H9 (cell line): ENCODE measurements at regions not wholly inside any gene's neighbourhood (a gene's known extent, or its start where the extent isn't known, plus 50 kb on each side); places are given as distances from the start of the nearest gene placed in this dataset.

ENCODE experiments used
- DNase-seq: peaks from one replicate; pipeline ENCODE4 v3.0.0-alpha.2; 2017
- H2AFZ ChIP-seq: one replicate; pipeline ENCODE4 v1.6.1; 2013; ENCODE audit warnings: mild to moderate bottlenecking, low read length, control low read depth, moderate library complexity
- H2AK5ac ChIP-seq: 2 replicates; pipeline ENCODE4 v1.6.1; 2013; ENCODE audit warnings: low read length, control low read depth, mixed read lengths; ENCODE audit not compliant: insufficient read length
- H2BK120ac ChIP-seq: one replicate; pipeline ENCODE4 v1.6.1; 2013; ENCODE audit warnings: low read depth, mild to moderate bottlenecking, low read length, control low read depth, inconsistent platforms; ENCODE audit not compliant: poor library complexity, severe bottlenecking
- H2BK12ac ChIP-seq: 2 replicates; pipeline ENCODE4 v1.6.1; 2013; ENCODE audit warnings: low read length, control low read depth, mixed read lengths, low read depth; ENCODE audit not compliant: insufficient read length
- H2BK15ac ChIP-seq: 2 replicates; pipeline ENCODE4 v1.6.1; 2013; ENCODE audit warnings: low read depth, low read length, control low read depth
- H2BK20ac ChIP-seq: one replicate; pipeline ENCODE4 v1.6.1; 2013; ENCODE audit warnings: low read depth, mild to moderate bottlenecking, low read length, control low read depth, inconsistent platforms; ENCODE audit not compliant: poor library complexity, severe bottlenecking
- H2BK5ac ChIP-seq: 2 replicates; pipeline ENCODE4 v1.6.1; 2013; ENCODE audit warnings: low read length, control low read depth, mixed read lengths; ENCODE audit not compliant: insufficient read length
- H3K14ac ChIP-seq: 2 replicates; pipeline ENCODE4 v1.6.1; 2013; ENCODE audit warnings: low read length, control low read depth; ENCODE audit not compliant: insufficient read depth
- H3K18ac ChIP-seq: 2 replicates; pipeline ENCODE4 v1.6.1; 2013; ENCODE audit warnings: low read depth, mild to moderate bottlenecking, mixed read lengths, low read length, control low read depth; ENCODE audit not compliant: insufficient read length
- H3K23ac ChIP-seq: 2 replicates; pipeline ENCODE4 v1.6.1; 2013; ENCODE audit warnings: low read length, control low read depth, mixed read lengths, low read depth; ENCODE audit not compliant: insufficient read length
- H3K23me2 ChIP-seq: 2 replicates; pipeline ENCODE4 v1.6.1; 2013; ENCODE audit warnings: low read depth, mild to moderate bottlenecking, mixed read lengths, low read length, control low read depth; ENCODE audit not compliant: insufficient read length, poor library complexity, severe bottlenecking
- H3K27ac ChIP-seq: 2 replicates; pipeline ENCODE4 v1.5.1; 2013; ENCODE audit warnings: low read length, control low read depth, mixed read lengths, low read depth; ENCODE audit not compliant: insufficient read length
- H3K27me3 ChIP-seq: 2 replicates; pipeline ENCODE4 v1.6.1; 2013; ENCODE audit warnings: low read length, control low read depth, inconsistent platforms; ENCODE audit not compliant: insufficient read depth
- H3K4ac ChIP-seq: 2 replicates; pipeline ENCODE4 v1.6.1; 2013; ENCODE audit warnings: low read depth, mild to moderate bottlenecking, control low read depth, inconsistent platforms, low read length, moderate library complexity
- H3K4me1 ChIP-seq: 2 replicates; pipeline ENCODE4 v1.6.1; 2013; ENCODE audit warnings: low read length, control low read depth, inconsistent platforms; ENCODE audit not compliant: insufficient read depth
- H3K4me2 ChIP-seq: 2 replicates; pipeline ENCODE4 v1.6.1; 2013; ENCODE audit warnings: low read length, control low read depth, mixed read lengths; ENCODE audit not compliant: insufficient read length, insufficient read depth
- H3K56ac ChIP-seq: 2 replicates; pipeline ENCODE4 v1.6.1; 2013; ENCODE audit warnings: low read depth, mild to moderate bottlenecking, mixed read lengths, low read length, control low read depth; ENCODE audit not compliant: insufficient read length
- H3K79me1 ChIP-seq: 2 replicates; pipeline ENCODE4 v1.6.1; 2013; ENCODE audit warnings: low read depth, mild to moderate bottlenecking, moderate library complexity, low read length, control low read depth, inconsistent platforms; ENCODE audit not compliant: insufficient read depth, poor library complexity, severe bottlenecking
- H3K79me2 ChIP-seq: 2 replicates; pipeline ENCODE4 v1.6.1; 2013; ENCODE audit warnings: low read length, control low read depth, inconsistent platforms; ENCODE audit not compliant: insufficient read depth
- H3K9ac ChIP-seq: 2 replicates; pipeline ENCODE4 v1.6.1; 2013; ENCODE audit warnings: low read length, control low read depth, mixed read lengths; ENCODE audit not compliant: insufficient read length; ENCODE audit errors: extremely low read depth
- H3K9me3 ChIP-seq: one replicate; pipeline ENCODE4 v1.6.1; 2013; ENCODE audit warnings: low read depth, low read length, inconsistent platforms; ENCODE audit not compliant: control insufficient read depth
- H3T11ph ChIP-seq: one replicate; pipeline ENCODE4 v1.6.1; 2013; ENCODE audit warnings: mild to moderate bottlenecking, low read length, control low read depth, inconsistent platforms
- H4K20me1 ChIP-seq: one replicate; pipeline ENCODE4 v1.6.1; 2013; ENCODE audit not compliant: control insufficient read depth, insufficient read length, insufficient read depth
- H4K5ac ChIP-seq: 2 replicates; pipeline ENCODE4 v1.6.1; 2013; ENCODE audit warnings: low read depth, mild to moderate bottlenecking, mixed read lengths, low read length, control low read depth; ENCODE audit not compliant: insufficient read length
- H4K8ac ChIP-seq: replicated peaks from 2 replicates; pipeline ENCODE4 v1.6.1; 2013; ENCODE audit warnings: low read length, control low read depth, mixed read lengths, low read depth; ENCODE audit not compliant: insufficient read length
- H4K91ac ChIP-seq: 2 replicates; pipeline ENCODE4 v1.6.1; 2013; ENCODE audit warnings: low read depth, mild to moderate bottlenecking, moderate library complexity, mixed read lengths, low read length, control low read depth; ENCODE audit not compliant: insufficient read length
- H3K27ac Mint-ChIP-seq, 3 experiments: 2 replicates in 2 of 3; 3 replicates in 1 of 3; pipeline ENCODE4 v1.8.0; 2020 to 2021; ENCODE audit warnings: mixed read lengths in 3 of 3, mild to moderate bottlenecking in 1 of 3, moderate library complexity in 1 of 3
- H3K27me3 Mint-ChIP-seq: 2 replicates; pipeline ENCODE4 v1.8.0; 2021; ENCODE audit warnings: low read depth, mild to moderate bottlenecking, moderate library complexity, mixed read lengths
- H3K36me3 Mint-ChIP-seq, 3 experiments: 2 replicates in 2 of 3; 3 replicates in 1 of 3; pipeline ENCODE4 v1.8.0; 2020 to 2021; ENCODE audit warnings: low read depth in 3 of 3, mixed read lengths in 3 of 3; ENCODE audit not compliant: insufficient read depth in 1 of 3
- H3K4me1 Mint-ChIP-seq, 2 experiments: 2 replicates each; pipeline ENCODE4 v1.8.0; 2020; ENCODE audit warnings: mixed read lengths in 2 of 2
- H3K4me3 Mint-ChIP-seq, 2 experiments: 2 replicates in 1 of 2; 3 replicates in 1 of 2; pipeline ENCODE4 v1.8.0; 2020 to 2021; ENCODE audit warnings: mild to moderate bottlenecking in 2 of 2, mixed read lengths in 2 of 2, moderate library complexity in 1 of 2
- H3K9me3 Mint-ChIP-seq, 2 experiments: 2 replicates in 1 of 2; 3 replicates in 1 of 2; pipeline ENCODE4 v1.8.0; 2020; ENCODE audit warnings: mild to moderate bottlenecking in 2 of 2, mixed read lengths in 2 of 2, moderate library complexity in 1 of 2
- CTCF ChIP-seq: fragments of 200-600 bp; sonication (generic); conservative IDR thresholded peaks from 3 replicates; pipeline ENCODE4 v1.8.0; 2021; ENCODE audit warnings: antibody characterized with exemption, mild to moderate bottlenecking
- WGBS: extraction: QIAGEN DNeasy Blood & Tissue Kit; methylation state at CpG from one replicate; pipeline ENCODE4 v1.1.7; 2013; ENCODE audit warnings: missing lambda C conversion rate, low lambda C conversion rate, mixed read lengths; ENCODE audit not compliant: insufficient read length; ENCODE audit errors: extremely low coverage; 5-methylcytosine and 5-hydroxymethylcytosine counted together

GRCh38 chr6:146904596-146904995 lies 299.6 kb upstream of the STXBP5 start:
- Histone ChIP-seq H3K4me2 (no peak overlapping the region), H2BK5ac (no peak overlapping the region), H4K91ac (no peak overlapping the region), H3T11ph (no peak overlapping the region), H2BK20ac (no peak overlapping the region), H4K5ac (no peak overlapping the region), H3K4ac (no peak overlapping the region), H3K14ac (no peak overlapping the region), H2BK15ac (no peak overlapping the region), H3K18ac (no peak overlapping the region), H3K27ac (no peak overlapping the region), H3K79me1 (no peaks in the 10 kb centered on the region), H3K27me3 (no peaks in the 10 kb centered on the region), H2AFZ (no peak overlapping the region), H3K23me2 (no peaks in the 10 kb centered on the region), H3K56ac (no peak overlapping the region), H3K23ac (no peak overlapping the region), H3K4me1 (no peaks in the 10 kb centered on the region), H4K8ac (no peak overlapping the region), H4K20me1 (no peaks in the 10 kb centered on the region), H2BK120ac (no peak overlapping the region), H2BK12ac (no peak overlapping the region), H3K9me3 (no peaks in the 10 kb centered on the region), H3K79me2 (no peaks in the 10 kb centered on the region), H3K9ac (no peak overlapping the region), H2AK5ac (no peak overlapping the region)
- no peaks in the 10 kb centered on the region; the same call in 1 of the 2 replicates for H3K27me3 Mint-ChIP-seq
- no peak overlapping the region for H3K4me3 Mint-ChIP-seq
- H3K27ac Mint-ChIP-seq = no peak overlapping the region
- TF ChIP-seq CTCF = no peak
- H3K36me3 Mint-ChIP-seq = no peaks in the 10 kb centered on the region
- no peak for DNase-seq
- no peaks in the 10 kb centered on the region for H3K9me3 Mint-ChIP-seq
- no CpG with 5 or more reads among the region's 6 CpGs for WGBS
- H3K4me1 Mint-ChIP-seq = peaks cover 4 to 6% of the 10 kb centered on the region in 2 experiments; a peak in 3 of 4 replicates
